NCI-H187 (cell line): ENCODE measurements at regions not wholly inside any gene's neighbourhood (a gene's known extent, or its start where the extent isn't known, plus 50 kb on each side); places are given as distances from the start of the nearest gene placed in this dataset.

Experiments
- DNase-seq, 2 experiments: peaks; one replicate each; lab custom pipeline; 2025; lab: John Stamatoyannopoulos, UW

GRCh38 chrX:80098038-80098437 is 83.5 kb downstream of the TBX22 start:
- DNase-seq: no peak

- no peak for DNase-seq
These were observed 105.8 kb downstream of the TBX22 start for GRCh38 chrX:80120335-80120734.

- no peak for DNase-seq
These were observed 124.4 kb downstream of the TBX22 start for GRCh38 chrX:80138938-80139337.

GRCh38 chrX:80139564-80139963 is 125.0 kb downstream of the TBX22 start:
- DNase-seq: no peak

GRCh38 chrX:80170581-80170980 is 156.0 kb downstream of the TBX22 start:
- no peak for DNase-seq

- DNase-seq: no peak
These were observed 158.7 kb downstream of the TBX22 start for GRCh38 chrX:80173261-80173660.

- DNase-seq: no peak
These were observed 160.5 kb downstream of the TBX22 start for GRCh38 chrX:80174925-80175574.

- DNase-seq: no peak
These were observed 166.5 kb downstream of the TBX22 start for GRCh38 chrX:80181079-80181478.

GRCh38 chrX:80184854-80185253 is 170.3 kb downstream of the TBX22 start:
- DNase-seq: no peak

GRCh38 chrX:80206647-80207046 is 192.1 kb downstream of the TBX22 start:
- no peak for DNase-seq

- no peak for DNase-seq
These were observed 192.8 kb downstream of the TBX22 start for GRCh38 chrX:80207327-80207726.

- no peak for DNase-seq
These were observed 201.5 kb downstream of the TBX22 start for GRCh38 chrX:80216086-80216485.

GRCh38 chrX:80223982-80224579 is 196.2 kb upstream of the TENT5D start:
- DNase-seq: no peak

- no peak for DNase-seq
These were observed 190.6 kb upstream of the TENT5D start for GRCh38 chrX:80229626-80230025.

GRCh38 chrX:80237072-80237471 is 183.2 kb upstream of the TENT5D start:
- no peak for DNase-seq

- no peak for DNase-seq
These were observed 174.0 kb upstream of the TENT5D start for GRCh38 chrX:80246271-80246670.

GRCh38 chrX:80266287-80266686 is 154.0 kb upstream of the TENT5D start:
- DNase-seq: no peak

GRCh38 chrX:80266979-80267378 is 153.3 kb upstream of the TENT5D start:
- DNase-seq: no peak

GRCh38 chrX:80267790-80268189 is 152.5 kb upstream of the TENT5D start:
- no peak for DNase-seq

GRCh38 chrX:80282535-80282934 is 137.7 kb upstream of the TENT5D start:
- no peak for DNase-seq

GRCh38 chrX:80285131-80285773 is 135.0 kb upstream of the TENT5D start:
- DNase-seq: peak in 1 of 2 experiments; percentile 2

GRCh38 chrX:80290834-80291233 is 129.4 kb upstream of the TENT5D start:
- no peak for DNase-seq

GRCh38 chrX:80293354-80293753 is 126.9 kb upstream of the TENT5D start:
- DNase-seq: no peak

- DNase-seq: no peak
These were observed 114.2 kb upstream of the TENT5D start for GRCh38 chrX:80306007-80306406.
